ENCODE measurements at regions not wholly inside any gene's neighbourhood (a gene's known extent, or its start where the extent isn't known, plus 50 kb on each side); places are given as distances from the start of the nearest gene placed in this dataset.
"Not testable (repeated sequence)": the region's sequence is repeated elsewhere in the genome, so short reads cannot be mapped to it uniquely, and the experiment has no call there.

GRCh38 chr15:62413153-62413552 is 248.1 kb upstream of the C2CD4B start:
- no peak for DNase-seq (ENCODE audit: low read depth)

- DNase-seq (ENCODE audit: low read depth): no peak
These were observed 248.7 kb upstream of the C2CD4B start for GRCh38 chr15:62413786-62414185.

- DNase-seq (ENCODE audit: low read depth): no peak
These were observed 250.4 kb upstream of the C2CD4B start for GRCh38 chr15:62415498-62415897.

- DNase-seq (ENCODE audit: low read depth): no peak
These were observed 251.4 kb upstream of the C2CD4B start for GRCh38 chr15:62416526-62416925.

GRCh38 chr15:62417439-62417838 is 252.4 kb upstream of the C2CD4B start:
- DNase-seq (ENCODE audit: low read depth): no peak

GRCh38 chr15:62418496-62418895 is 253.4 kb upstream of the C2CD4B start:
- DNase-seq (ENCODE audit: low read depth): not testable (repeated sequence)

- DNase-seq (ENCODE audit: low read depth): no peak
These were observed 254.1 kb upstream of the C2CD4B start for GRCh38 chr15:62419192-62419591.

- not testable (repeated sequence) for DNase-seq (ENCODE audit: low read depth)
These were observed 255.3 kb upstream of the C2CD4B start for GRCh38 chr15:62420371-62420770.

GRCh38 chr15:62421289-62421688 is 256.2 kb upstream of the C2CD4B start:
- no peak for DNase-seq (ENCODE audit: low read depth)

- DNase-seq (ENCODE audit: low read depth): no peak
These were observed 261.4 kb upstream of the C2CD4B start for GRCh38 chr15:62426387-62426956.

GRCh38 chr15:62428259-62428658 is 263.2 kb upstream of the C2CD4B start:
- DNase-seq (ENCODE audit: low read depth): no peak

GRCh38 chr15:62428851-62429598 is 263.9 kb upstream of the C2CD4B start:
- DNase-seq (ENCODE audit: low read depth): no peak

GRCh38 chr15:62430056-62430455 is 265.0 kb upstream of the C2CD4B start:
- no peak for DNase-seq (ENCODE audit: low read depth)

GRCh38 chr15:62430552-62430951 is 265.5 kb upstream of the C2CD4B start:
- DNase-seq (ENCODE audit: low read depth): no peak

GRCh38 chr15:62431008-62431797 is 266.1 kb upstream of the C2CD4B start:
- DNase-seq (ENCODE audit: low read depth): no peak

GRCh38 chr15:62431817-62432216 is 266.7 kb upstream of the C2CD4B start:
- no peak for DNase-seq (ENCODE audit: low read depth)

- DNase-seq (ENCODE audit: low read depth): no peak
These were observed 267.8 kb upstream of the C2CD4B start for GRCh38 chr15:62432702-62433398.

GRCh38 chr15:62436235-62436634 is 271.1 kb upstream of the C2CD4B start:
- no peak for DNase-seq (ENCODE audit: low read depth)

GRCh38 chr15:62437753-62438152 is 272.7 kb upstream of the C2CD4B start:
- no peak for DNase-seq (ENCODE audit: low read depth)

- no peak for DNase-seq (ENCODE audit: low read depth)
These were observed 274.5 kb upstream of the C2CD4B start for GRCh38 chr15:62439543-62440016.

GRCh38 chr15:62440362-62441105 is 275.4 kb upstream of the C2CD4B start:
- DNase-seq (ENCODE audit: low read depth): no peak
